SW480 (cell line): ENCODE measurements at regions not wholly inside any gene's neighbourhood (a gene's known extent, or its start where the extent isn't known, plus 50 kb on each side); places are given as distances from the start of the nearest gene placed in this dataset.
"Not testable (repeated sequence)": the region's sequence is repeated elsewhere in the genome, so short reads cannot be mapped to it uniquely, and the experiment has no call there.

Source experiments
- DNase-seq: peaks from one replicate; pipeline ENCODE4 v3.0.0-alpha.2; 2016; ENCODE audit warnings: low spot score

DNA sequence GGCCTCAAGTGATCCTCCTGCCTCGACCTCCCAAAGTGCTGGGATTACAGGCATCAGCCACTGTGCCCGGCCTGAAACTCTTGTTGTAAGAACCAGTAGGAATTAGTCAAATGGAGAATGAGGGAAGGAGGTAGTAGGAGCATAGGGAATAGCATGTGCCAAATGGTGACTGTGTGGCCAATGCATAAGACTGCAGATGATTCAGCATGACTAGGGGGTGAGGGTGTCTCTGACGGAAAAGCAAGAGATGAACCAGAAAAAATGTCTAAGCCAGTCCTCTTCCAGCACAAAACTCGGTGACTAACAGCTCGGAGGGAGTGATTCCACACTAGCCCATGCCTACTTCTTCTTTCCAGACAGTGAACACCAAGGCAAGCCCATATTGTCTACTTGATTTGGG lies 58.2 kb upstream of the DUSP21 start:
- no peak for DNase-seq

GRCh38 chrX:44784241-44784640 lies 59.6 kb upstream of the DUSP21 start:
- DNase-seq: no peak

- DNase-seq: no peak
These were observed 65.6 kb upstream of the DUSP21 start for GRCh38 chrX:44778254-44778653.

- DNase-seq: no peak
These were observed 68.1 kb upstream of the DUSP21 start for GRCh38 chrX:44775726-44776125.

- DNase-seq: not testable (repeated sequence)
These were observed 69.8 kb upstream of the DUSP21 start for GRCh38 chrX:44774066-44774465.

DNA sequence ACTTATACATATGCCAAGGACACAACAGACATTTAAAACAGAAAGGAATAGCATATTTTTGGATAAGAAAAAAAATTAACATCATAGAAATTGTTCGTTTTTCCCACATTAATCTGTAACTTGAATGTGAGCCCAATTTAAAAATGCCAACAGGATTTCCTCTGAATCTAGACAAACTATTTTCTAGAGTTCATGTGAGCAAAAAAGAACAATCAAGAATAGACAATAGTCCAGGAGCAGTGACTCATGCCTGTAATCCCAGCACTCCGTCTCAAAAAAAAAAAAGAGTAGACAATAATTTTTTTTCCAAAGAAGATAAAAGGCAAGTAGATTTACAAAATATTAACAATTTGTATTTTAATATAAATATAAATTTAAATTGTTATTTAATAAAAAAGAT lies 73.7 kb upstream of the DUSP21 start:
- DNase-seq: no peak

DNA sequence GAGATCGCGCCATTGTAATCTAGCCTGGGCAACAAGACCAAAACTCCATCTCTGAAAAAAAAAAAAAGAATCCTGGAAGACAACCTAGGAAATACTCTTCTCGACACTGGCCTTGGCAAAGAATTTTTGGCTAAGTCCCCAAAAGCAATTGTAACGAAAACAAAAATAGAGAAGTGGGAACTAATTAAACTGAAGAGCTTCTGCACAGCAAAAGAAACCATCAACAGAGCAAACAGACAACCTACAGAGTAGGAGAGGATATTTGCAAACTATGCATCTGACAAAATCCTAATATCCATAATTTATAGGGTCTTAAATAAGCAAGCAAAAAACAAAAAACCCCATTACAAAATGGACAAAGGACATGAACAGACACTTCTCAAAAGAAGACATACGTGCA lies 76.5 kb upstream of the DUSP21 start:
- no peak for DNase-seq

DNA sequence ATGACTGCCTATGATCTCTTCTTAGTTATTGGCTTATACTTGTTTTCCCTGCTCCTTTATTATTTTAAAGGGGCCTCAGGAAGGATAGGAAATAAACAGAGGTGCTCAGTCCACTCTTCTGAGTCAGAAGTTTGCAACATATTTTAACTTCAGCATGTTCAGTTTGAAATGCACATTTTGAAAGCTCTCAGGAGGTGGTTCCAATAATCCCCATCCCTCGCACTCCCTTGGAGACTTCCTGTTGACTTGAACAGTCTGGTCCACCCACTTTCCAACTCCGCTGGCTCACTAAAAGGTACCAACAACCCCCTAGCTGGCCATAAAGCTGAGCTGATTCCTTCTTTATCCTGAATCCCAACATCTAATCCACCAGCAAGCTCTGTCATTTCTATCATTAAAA lies 78.3 kb upstream of the DUSP21 start:
- DNase-seq: no peak

GRCh38 chrX:44747969-44748368 lies 95.9 kb upstream of the DUSP21 start:
- peak; percentile 12 for DNase-seq

DNA sequence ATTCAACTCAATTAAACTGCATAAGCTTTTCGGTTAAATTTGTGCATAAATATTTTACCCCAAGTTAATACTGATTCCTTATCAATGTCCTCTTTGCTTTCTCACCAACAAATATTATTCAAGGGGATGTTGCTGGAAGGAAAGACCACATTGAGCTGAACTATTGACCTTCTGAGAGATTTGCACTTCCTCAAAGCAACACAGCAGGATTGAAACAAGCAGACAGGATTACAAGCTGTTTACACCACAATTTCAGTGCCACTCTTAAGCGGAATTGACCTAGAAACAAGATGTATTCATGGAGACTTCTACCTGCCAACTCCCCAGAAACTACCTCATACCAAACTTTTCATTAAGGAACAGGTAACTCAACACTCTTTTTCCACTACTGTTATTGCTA lies 96.5 kb upstream of the DUSP21 start:
- DNase-seq: no peak

DNA sequence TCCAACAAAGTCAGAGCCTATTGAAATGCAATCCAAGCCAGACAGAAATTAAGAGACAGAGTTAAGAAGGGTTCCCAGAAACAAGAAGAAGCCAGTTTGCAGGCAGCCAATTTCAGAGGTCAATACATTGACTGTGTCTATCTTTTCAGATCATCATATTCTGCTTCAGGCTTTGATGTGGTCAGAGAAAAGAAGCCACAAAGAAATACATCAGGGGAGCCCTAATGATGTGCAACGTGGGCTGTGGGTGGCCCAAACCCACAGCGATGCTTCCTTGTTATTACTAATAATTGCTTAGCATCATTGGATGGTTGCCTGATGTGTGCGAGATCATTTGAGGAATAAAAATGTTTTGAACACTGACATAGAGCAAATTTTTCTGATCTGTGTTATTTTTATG lies 99.0 kb upstream of the DUSP21 start:
- DNase-seq: peak; percentile 65

- DNase-seq: no peak
These were observed 101.2 kb upstream of the DUSP21 start for GRCh38 chrX:44742480-44743155.

GRCh38 chrX:44741859-44742258 lies 102.0 kb upstream of the DUSP21 start:
- not testable (repeated sequence) for DNase-seq

GRCh38 chrX:44741458-44741857 lies 102.4 kb upstream of the DUSP21 start:
- not testable (repeated sequence) for DNase-seq

GRCh38 chrX:44735498-44735897 lies 108.3 kb upstream of the DUSP21 start:
- no peak for DNase-seq

GRCh38 chrX:44733931-44734330 lies 109.9 kb upstream of the DUSP21 start:
- DNase-seq: no peak

- DNase-seq: no peak
These were observed 112.7 kb upstream of the DUSP21 start for GRCh38 chrX:44731160-44731559.

DNA sequence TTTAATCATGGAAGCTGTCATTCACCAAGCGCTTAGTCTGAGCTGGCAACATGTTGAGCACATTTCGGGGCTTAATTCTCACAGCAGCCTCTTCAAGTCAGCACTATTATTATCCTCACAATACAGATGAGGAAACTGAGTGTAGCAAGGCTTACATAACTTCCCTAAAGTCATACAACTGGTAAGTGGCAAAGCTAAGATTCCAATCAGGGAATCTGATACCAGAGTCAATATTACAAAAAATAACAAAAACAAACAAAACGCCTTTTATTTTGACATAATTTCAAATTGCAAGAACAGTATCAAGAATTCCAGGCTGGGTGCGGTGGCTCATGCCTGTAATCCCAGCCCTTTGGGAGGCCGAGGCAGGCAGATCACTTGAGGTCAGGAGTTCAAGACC lies 120.4 kb upstream of the DUSP21 start:
- DNase-seq: no peak

DNA sequence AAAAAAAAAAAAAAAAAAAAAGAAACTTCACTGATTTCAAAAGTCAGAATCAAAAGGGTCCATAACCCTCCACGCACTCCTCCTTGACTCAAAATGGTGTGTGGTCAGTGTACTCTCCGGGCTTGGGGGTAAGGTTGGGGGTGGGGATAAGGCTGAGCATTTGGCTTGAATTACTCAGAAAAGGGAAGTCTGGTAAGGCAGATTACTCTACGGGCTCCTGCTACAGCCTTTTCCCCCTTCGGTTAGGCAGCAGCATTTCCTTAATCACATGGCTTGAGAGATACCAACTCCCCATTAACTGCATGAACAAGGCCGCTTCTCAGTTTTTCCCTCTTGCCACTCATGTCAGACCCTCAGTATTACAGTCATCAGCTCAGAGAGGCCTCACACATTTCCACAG lies 135.4 kb upstream of the DUSP21 start:
- DNase-seq: no peak

GRCh38 chrX:44705817-44706551 lies 137.8 kb upstream of the DUSP21 start:
- peak; percentile 15 for DNase-seq

- no peak for DNase-seq
These were observed 145.5 kb upstream of the DUSP21 start for GRCh38 chrX:44698357-44698756.

- no peak for DNase-seq
These were observed 150.6 kb upstream of the DUSP21 start for GRCh38 chrX:44693255-44693654.

DNA sequence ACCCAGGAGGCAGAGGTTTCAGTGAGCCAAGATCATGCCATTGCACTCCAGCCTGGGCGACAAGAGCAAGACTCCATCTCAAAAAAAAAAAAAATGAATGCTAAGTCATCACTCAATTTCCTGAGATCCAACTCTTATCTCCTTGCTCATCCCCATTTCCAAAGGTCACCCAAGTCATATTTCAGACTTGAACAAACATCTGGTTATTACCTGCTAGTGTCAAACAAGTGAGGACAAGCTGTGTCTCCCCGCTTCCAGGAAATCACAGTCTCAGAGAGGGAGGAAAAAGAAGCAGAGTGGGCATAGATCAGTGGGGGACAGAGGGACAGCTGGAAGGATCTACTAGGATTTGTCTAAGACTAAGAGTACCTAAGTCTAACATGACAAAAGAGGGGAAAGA lies 147.5 kb upstream of the FUNDC1 start:
- no peak for DNase-seq
